Daoy (cell line): ENCODE measurements at regions not wholly inside any gene's neighbourhood (a gene's known extent, or its start where the extent isn't known, plus 50 kb on each side); places are given as distances from the start of the nearest gene placed in this dataset.

ENCODE experiments used
- DNase-seq: peaks from one replicate; pipeline ENCODE4 v3.0.0-alpha.2; 2015; ENCODE audit warnings: low read depth

- DNase-seq: no peak
Measured at GRCh38 chr5:129821477-129822131, 73.7 kb downstream of the MINAR2 start.

- DNase-seq: no peak
Measured at GRCh38 chr5:129830288-129830687, 74.0 kb upstream of the CHSY3 start.

GRCh38 chr5:129836321-129836720 lies 67.9 kb upstream of the CHSY3 start:
- DNase-seq: no peak

GRCh38 chr5:129844764-129845163 lies 59.5 kb upstream of the CHSY3 start:
- no peak for DNase-seq

GRCh38 chr5:129852747-129853352 lies 51.4 kb upstream of the CHSY3 start:
- peak; percentile 34 for DNase-seq

- DNase-seq: no peak
Measured at GRCh38 chr5:129853588-129853987, 50.7 kb upstream of the CHSY3 start.
